Prostate gland (tissue), 2 donors: ENCODE measurements at regions not wholly inside any gene's neighbourhood (a gene's known extent, or its start where the extent isn't known, plus 50 kb on each side); places are given as distances from the start of the nearest gene placed in this dataset.
A peak's percentile ranks its signal among the peaks of the same experiment; 100 is the strongest.

Source experiments
- DNase-seq: peaks from one replicate; pipeline ENCODE4 v3.0.0-alpha.2; 2019; ENCODE audit warnings: low spot score
- H3K27ac ChIP-seq, 2 donors: fragments of 200-600 bp; sonication (generic); 2 replicates each; pipeline ENCODE4 v1.5.1; 2017 to 2019
- H3K27me3 ChIP-seq: fragments of 200-600 bp; sonication (generic); replicated peaks from 2 replicates; pipeline ENCODE4 v1.5.1; 2019; ENCODE audit not compliant: insufficient read depth
- H3K36me3 ChIP-seq, 2 donors: fragments of 200-600 bp; sonication (generic); 1 replicate in 1 of 2; 2 replicates in 1 of 2; pipeline versions ENCODE4 v1.5.1 to v1.8.1; 2017 to 2019
- H3K4me1 ChIP-seq: fragments of 200-600 bp; sonication (generic); replicated peaks from 2 replicates; pipeline ENCODE4 v1.5.1; 2019
- H3K4me3 ChIP-seq, 2 donors: fragments of 200-600 bp; sonication (generic); 2 replicates each; pipeline ENCODE4 v1.5.1; 2017 to 2019
- H3K9me3 ChIP-seq: fragments of 200-600 bp; sonication (generic); 2 replicates; pipeline ENCODE4 v1.5.1; 2017
- POLR2A ChIP-seq: fragments of 450-650 bp; IDR thresholded peaks from one replicate; pipeline ENCODE4 v1.6.1; 2016; ENCODE audit warnings: antibody characterized with exemption, mild to moderate bottlenecking
- POLR2AphosphoS5 ChIP-seq: sonication (generic); formaldehyde crosslinking; IDR thresholded peaks from one replicate; pipeline ENCODE4 v1.6.1; 2017; ENCODE audit warnings: antibody characterized with exemption
- WGBS: methylation state at CpG from one replicate; pipeline ENCODE4 v1.1.5; 2018; 5-methylcytosine and 5-hydroxymethylcytosine counted together
- intact Hi-C: fragments of 100-400 bp; cut with DNase I; formaldehyde crosslinking; loops from one replicate; pipeline ENCODE4 v1.14.2; 2022
- TF ChIP-seq, protein P1 (sequence below), 4 experiments: fragments of 200-600 bp in 2 of 4; fragments of 450-650 bp in 2 of 4; sonication (generic) in 2 of 4; IDR thresholded peaks; 1 replicate in 3 of 4; 2 replicates in 1 of 4; pipeline ENCODE4 v1.5.1; 2016 to 2019; ENCODE audit warnings: antibody characterized with exemption in 4 of 4, mild to moderate bottlenecking in 2 of 4, moderate library complexity in 2 of 4

DNA sequence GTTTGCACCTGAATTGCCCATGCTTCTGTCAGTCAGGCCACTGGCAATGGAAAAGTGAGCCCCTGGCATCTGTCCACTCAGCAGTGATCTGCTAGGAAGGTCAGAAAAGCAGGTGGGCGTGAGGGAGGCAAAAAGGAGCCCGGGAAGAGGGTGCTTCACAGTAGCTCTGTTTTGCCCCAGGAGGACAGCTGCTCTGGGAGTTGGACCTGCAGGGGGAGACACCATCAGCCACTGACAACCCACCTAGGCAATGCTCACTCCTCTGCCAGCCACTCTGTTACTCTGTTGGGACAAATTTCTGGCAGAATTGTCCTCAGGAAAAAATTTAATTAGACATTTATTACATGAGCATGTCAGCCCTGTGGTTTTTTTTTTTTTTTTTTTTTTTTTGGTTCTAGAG is 146.4 kb downstream of the LRIG2 start:
- H3K27ac ChIP-seq: no peak overlapping the region
- no peak for TF ChIP-seq POLR2A
- TF ChIP-seq, protein P1, sequence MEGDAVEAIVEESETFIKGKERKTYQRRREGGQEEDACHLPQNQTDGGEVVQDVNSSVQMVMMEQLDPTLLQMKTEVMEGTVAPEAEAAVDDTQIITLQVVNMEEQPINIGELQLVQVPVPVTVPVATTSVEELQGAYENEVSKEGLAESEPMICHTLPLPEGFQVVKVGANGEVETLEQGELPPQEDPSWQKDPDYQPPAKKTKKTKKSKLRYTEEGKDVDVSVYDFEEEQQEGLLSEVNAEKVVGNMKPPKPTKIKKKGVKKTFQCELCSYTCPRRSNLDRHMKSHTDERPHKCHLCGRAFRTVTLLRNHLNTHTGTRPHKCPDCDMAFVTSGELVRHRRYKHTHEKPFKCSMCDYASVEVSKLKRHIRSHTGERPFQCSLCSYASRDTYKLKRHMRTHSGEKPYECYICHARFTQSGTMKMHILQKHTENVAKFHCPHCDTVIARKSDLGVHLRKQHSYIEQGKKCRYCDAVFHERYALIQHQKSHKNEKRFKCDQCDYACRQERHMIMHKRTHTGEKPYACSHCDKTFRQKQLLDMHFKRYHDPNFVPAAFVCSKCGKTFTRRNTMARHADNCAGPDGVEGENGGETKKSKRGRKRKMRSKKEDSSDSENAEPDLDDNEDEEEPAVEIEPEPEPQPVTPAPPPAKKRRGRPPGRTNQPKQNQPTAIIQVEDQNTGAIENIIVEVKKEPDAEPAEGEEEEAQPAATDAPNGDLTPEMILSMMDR (IDR thresholded peaks at IDR 0.05): peak in 1 of 4 experiments; percentile 4
- no peak for TF ChIP-seq POLR2AphosphoS5
- H3K36me3 ChIP-seq: no peaks in the 10 kb centered on the region
- intact Hi-C loops: no loop called here
- H3K27me3 ChIP-seq: no peaks in the 10 kb centered on the region
- H3K4me3 ChIP-seq: no peak overlapping the region
- no peak for DNase-seq
- 56% methylated on average over 2 of the region's 2 CpGs for WGBS
- no peaks in the 10 kb centered on the region for H3K4me1 ChIP-seq
- no peaks in the 10 kb centered on the region for H3K9me3 ChIP-seq

DNA sequence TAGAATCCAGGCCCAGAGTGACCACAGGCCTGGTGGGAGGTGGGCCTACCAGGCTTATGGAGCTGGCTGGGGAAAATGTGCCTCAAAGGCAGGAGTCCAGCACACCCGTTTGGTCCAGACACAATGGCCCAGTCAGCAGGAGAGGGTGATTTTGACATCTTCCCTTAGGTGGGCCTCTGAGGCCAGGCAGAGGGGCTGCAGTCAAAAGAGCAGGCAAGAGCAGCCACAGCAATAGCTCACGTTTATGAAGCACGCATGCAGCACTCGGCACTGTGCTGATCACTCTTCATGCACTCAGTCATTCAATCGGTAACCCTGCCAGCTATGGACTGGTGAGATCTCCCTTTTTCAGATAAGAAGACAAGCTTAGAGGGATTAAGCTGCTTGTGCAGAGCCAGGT is 146.8 kb downstream of the LRIG2 start:
- Histone ChIP-seq H3K27ac (no peak overlapping the region), H3K4me1 (no peaks in the 10 kb centered on the region), H3K27me3 (no peaks in the 10 kb centered on the region), H3K9me3 (no peaks in the 10 kb centered on the region), H3K4me3 (no peak overlapping the region), H3K36me3 (no peaks in the 10 kb centered on the region)
- TF ChIP-seq POLR2AphosphoS5: no peak
- TF ChIP-seq, protein P1 (IDR thresholded peaks at IDR 0.05): no peak
- no peak for TF ChIP-seq POLR2A
- 70% methylated on average over 5 of the region's 5 CpGs for WGBS
- intact Hi-C loops: no loop called here
- no peak for DNase-seq

DNA sequence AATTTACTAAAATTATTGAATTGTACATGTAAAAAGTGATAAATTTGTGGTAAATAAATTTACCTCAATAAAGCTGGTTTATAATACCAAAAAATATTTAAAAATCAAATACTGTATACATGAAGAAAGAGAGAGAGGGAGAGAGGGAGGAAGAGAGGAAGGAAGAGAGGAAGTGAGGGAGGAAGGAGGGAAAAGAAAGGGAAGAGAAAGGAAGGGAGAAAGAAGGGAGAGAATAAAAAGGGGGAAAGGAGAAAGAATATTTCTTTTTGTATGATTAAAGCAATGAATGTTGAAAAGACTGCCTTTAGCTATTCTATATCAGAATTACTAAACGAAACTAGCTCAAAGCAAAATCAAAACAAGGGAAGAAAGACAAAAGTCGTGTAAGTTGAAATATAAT is 150.0 kb downstream of the LRIG2 start:
- DNase-seq: no peak
- Histone ChIP-seq H3K27me3 (no peaks in the 10 kb centered on the region), H3K36me3 (no peaks in the 10 kb centered on the region), H3K4me3 (no peak overlapping the region), H3K4me1 (no peaks in the 10 kb centered on the region), H3K27ac (no peak overlapping the region), H3K9me3 (no peaks in the 10 kb centered on the region)
- intact Hi-C loops: no loop called here
- WGBS: 80% methylated on average over 2 of the region's 2 CpGs
- TF ChIP-seq, protein P1 (IDR thresholded peaks at IDR 0.05): no peak
- TF ChIP-seq POLR2A: no peak
- TF ChIP-seq POLR2AphosphoS5: no peak

- TF ChIP-seq POLR2A: no peak
- no peak for TF ChIP-seq POLR2AphosphoS5
- TF ChIP-seq, protein P1 (IDR thresholded peaks at IDR 0.05): no peak
- 85% methylated on average over 9 of the region's 9 CpGs for WGBS
- H3K9me3 ChIP-seq: no peaks in the 10 kb centered on the region
- no peak overlapping the region for H3K4me3 ChIP-seq
- no peak overlapping the region for H3K27ac ChIP-seq
- no peaks in the 10 kb centered on the region for H3K27me3 ChIP-seq
- no peaks in the 10 kb centered on the region for H3K36me3 ChIP-seq
- no peaks in the 10 kb centered on the region for H3K4me1 ChIP-seq
- no peak for DNase-seq
- intact Hi-C loops: no loop called here
These were observed 150.5 kb downstream of the LRIG2 start for GRCh38 chr1:113223546-113223945.

DNA sequence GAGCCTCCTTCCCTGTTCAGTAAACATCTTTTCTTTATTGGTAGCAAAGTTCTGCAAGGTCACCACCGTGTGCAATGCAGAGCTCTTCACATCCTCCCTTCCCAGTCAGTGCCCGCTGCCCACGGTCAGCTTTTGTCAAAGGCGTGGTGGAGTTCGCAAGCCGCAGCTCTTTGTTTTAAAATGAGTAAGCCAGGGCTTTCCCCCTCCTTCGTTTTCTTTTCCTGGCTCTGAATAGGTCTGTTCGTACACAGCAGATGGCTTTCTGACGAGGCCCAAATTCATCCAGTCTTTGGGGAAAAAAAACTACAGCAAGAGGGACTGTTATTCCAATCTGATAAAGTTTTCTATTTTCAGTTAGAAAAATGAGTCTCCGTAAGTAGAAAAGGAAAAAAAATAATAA is 153.2 kb downstream of the LRIG2 start:
- Histone ChIP-seq H3K27ac (no peak overlapping the region), H3K36me3 (no peaks in the 10 kb centered on the region), H3K4me3 (no peak overlapping the region), H3K9me3 (no peaks in the 10 kb centered on the region), H3K4me1 (no peaks in the 10 kb centered on the region), H3K27me3 (no peaks in the 10 kb centered on the region)
- TF ChIP-seq, protein P1 (IDR thresholded peaks at IDR 0.05): no peak
- no peak for TF ChIP-seq POLR2A
- no peak for TF ChIP-seq POLR2AphosphoS5
- no peak for DNase-seq
- WGBS: 64% methylated on average over 10 of the region's 10 CpGs
- intact Hi-C loops: no loop called here
